GM12878 (cell line): ENCODE measurements at regions not wholly inside any gene's neighbourhood (a gene's known extent, or its start where the extent isn't known, plus 50 kb on each side); places are given as distances from the start of the nearest gene placed in this dataset.

Source experiments
- CEBPB ChIP-seq, 2 experiments: fragments of 150-350 bp in 1 of 2; IDR thresholded peaks; 2 replicates each; pipeline ENCODE4 v1.6.1; 2012 to 2014; ENCODE audit warnings: low read depth in 2 of 2, low read length in 2 of 2, borderline replicate concordance in 1 of 2, inconsistent platforms in 1 of 2
- CHD1 ChIP-seq: IDR thresholded peaks from 2 replicates; pipeline ENCODE4 v1.6.1; 2012; ENCODE audit warnings: low read depth, low read length, improper control_type of control experiment
- EZH2 ChIP-seq: IDR thresholded peaks from 2 replicates; pipeline ENCODE4 v1.6.1; 2012; ENCODE audit warnings: low read depth, mild to moderate bottlenecking, control low read depth, inconsistent platforms, low read length, borderline replicate concordance; ENCODE audit not compliant: control insufficient read depth
- POLR2A ChIP-seq: IDR thresholded peaks from 2 replicates; pipeline ENCODE4 v1.6.1; 2011; ENCODE audit warnings: low read depth, mild to moderate bottlenecking, low read length
- TCF7 ChIP-seq: IDR thresholded peaks from 2 replicates; pipeline ENCODE4 v1.6.1; 2014; ENCODE audit warnings: antibody characterized with exemption, borderline replicate concordance
- TF ChIP-seq, protein P1 (sequence below), 3 experiments: IDR thresholded peaks in 2 of 3; conservative IDR thresholded peaks in 1 of 3; 2 replicates each; pipeline ENCODE4 v1.5.1; 2011; ENCODE audit warnings: low read depth in 3 of 3, low read length in 3 of 3, mild to moderate bottlenecking in 3 of 3, control low read depth in 2 of 3, moderate library complexity in 2 of 3, inconsistent platforms in 1 of 3, mixed read lengths in 1 of 3; ENCODE audit not compliant: control insufficient read depth in 2 of 3, insufficient read depth in 1 of 3; ENCODE audit errors: extremely low read depth in 1 of 3
- TF ChIP-seq, protein P2 (sequence below): fragments of 450-650 bp; IDR thresholded peaks from 2 replicates; pipeline ENCODE4 v1.6.1; 2014; ENCODE audit warnings: mild to moderate bottlenecking

DNA sequence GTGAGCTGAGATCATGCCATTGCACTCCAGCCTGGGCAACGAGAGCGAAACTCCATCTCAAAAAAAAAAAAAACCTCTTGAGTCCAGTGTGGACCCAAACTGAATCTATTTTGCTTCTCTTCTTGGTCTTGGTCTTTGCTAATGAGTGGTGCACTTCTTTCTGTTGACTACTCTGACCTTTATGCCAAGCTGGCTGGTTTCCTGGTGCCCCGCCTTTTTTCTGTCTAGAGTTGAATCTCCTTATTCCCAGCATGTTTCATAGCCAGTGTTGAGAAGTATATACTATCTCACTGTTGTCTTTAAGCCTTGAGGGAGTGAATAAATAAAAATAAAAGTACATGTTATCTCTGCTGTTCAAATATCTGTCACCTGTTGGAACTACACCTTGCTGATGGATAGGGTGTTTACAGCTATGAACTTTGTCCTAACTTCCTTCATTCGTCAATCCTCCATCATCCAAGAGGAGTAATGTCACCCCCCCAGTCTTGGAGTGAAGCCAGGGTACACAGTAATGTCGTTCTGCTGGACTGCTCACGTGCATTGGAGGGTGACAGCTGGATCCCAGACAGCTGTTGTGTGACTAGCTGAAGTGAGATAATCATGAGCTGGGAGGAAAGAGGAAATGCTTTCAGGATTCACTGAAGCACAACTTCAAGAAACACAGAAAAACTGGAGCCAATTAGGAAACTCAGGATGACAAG, 99.3 kb upstream of the PRKG2 start:
- TF ChIP-seq EZH2 (no peak), CHD1 (no peak), CEBPB (IDR thresholded peaks at IDR 0.05; ENCODE audit: borderline replicate concordance in 1 of 2, low read depth in 2 of 2, low read length in 2 of 2) (no peak), POLR2A (no peak), TCF7 (no peak)
- TF ChIP-seq, protein P1, sequence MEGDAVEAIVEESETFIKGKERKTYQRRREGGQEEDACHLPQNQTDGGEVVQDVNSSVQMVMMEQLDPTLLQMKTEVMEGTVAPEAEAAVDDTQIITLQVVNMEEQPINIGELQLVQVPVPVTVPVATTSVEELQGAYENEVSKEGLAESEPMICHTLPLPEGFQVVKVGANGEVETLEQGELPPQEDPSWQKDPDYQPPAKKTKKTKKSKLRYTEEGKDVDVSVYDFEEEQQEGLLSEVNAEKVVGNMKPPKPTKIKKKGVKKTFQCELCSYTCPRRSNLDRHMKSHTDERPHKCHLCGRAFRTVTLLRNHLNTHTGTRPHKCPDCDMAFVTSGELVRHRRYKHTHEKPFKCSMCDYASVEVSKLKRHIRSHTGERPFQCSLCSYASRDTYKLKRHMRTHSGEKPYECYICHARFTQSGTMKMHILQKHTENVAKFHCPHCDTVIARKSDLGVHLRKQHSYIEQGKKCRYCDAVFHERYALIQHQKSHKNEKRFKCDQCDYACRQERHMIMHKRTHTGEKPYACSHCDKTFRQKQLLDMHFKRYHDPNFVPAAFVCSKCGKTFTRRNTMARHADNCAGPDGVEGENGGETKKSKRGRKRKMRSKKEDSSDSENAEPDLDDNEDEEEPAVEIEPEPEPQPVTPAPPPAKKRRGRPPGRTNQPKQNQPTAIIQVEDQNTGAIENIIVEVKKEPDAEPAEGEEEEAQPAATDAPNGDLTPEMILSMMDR (IDR thresholded peaks at IDR 0.05 in 2 of 3, conservative IDR thresholded peaks at IDR 0.05 in 1 of 3; ENCODE audit: control insufficient read depth in 2 of 3, extremely low read depth in 1 of 3, insufficient read depth in 1 of 3, low read depth in 3 of 3, low read length in 3 of 3) = no peak
- TF ChIP-seq, protein P2, sequence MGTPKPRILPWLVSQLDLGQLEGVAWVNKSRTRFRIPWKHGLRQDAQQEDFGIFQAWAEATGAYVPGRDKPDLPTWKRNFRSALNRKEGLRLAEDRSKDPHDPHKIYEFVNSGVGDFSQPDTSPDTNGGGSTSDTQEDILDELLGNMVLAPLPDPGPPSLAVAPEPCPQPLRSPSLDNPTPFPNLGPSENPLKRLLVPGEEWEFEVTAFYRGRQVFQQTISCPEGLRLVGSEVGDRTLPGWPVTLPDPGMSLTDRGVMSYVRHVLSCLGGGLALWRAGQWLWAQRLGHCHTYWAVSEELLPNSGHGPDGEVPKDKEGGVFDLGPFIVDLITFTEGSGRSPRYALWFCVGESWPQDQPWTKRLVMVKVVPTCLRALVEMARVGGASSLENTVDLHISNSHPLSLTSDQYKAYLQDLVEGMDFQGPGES = no peak
